GM20000 (cell line): ENCODE measurements at regions not wholly inside any gene's neighbourhood (a gene's known extent, or its start where the extent isn't known, plus 50 kb on each side); places are given as distances from the start of the nearest gene placed in this dataset.
"Not testable (repeated sequence)": the region's sequence is repeated elsewhere in the genome, so short reads cannot be mapped to it uniquely, and the experiment has no call there.

Source experiments
- DNase-seq: peaks from one replicate; pipeline ENCODE4 v3.0.0; 2012; ENCODE audit warnings: low spot score
- CTCF ChIP-seq: IDR thresholded peaks from 2 replicates; pipeline ENCODE4 v1.5.1; 2012; ENCODE audit warnings: mild to moderate bottlenecking, control low read depth; ENCODE audit errors: extremely low read depth, missing control alignments

DNA sequence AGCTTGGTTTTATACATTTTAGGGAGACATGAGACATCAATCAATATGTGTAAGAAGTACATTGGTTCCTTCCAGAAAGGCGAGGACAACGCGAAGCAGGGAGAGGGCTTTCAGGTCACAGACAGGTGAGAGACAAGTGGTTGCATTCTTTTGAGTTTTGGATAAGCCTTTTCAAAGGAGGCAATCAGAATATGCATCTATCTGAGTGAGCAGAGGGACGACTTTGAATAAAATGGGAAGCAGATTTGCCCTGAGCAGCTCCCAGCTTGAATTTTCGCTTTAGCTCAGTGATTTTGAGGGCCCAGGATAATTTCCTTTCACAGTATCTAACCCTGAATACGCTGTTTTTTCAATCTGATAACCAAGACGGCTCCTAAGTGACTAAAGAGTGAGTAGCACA lies 82.5 kb upstream of the MYO3A start:
- DNase-seq, result no peak
- no peak for TF ChIP-seq CTCF

DNA sequence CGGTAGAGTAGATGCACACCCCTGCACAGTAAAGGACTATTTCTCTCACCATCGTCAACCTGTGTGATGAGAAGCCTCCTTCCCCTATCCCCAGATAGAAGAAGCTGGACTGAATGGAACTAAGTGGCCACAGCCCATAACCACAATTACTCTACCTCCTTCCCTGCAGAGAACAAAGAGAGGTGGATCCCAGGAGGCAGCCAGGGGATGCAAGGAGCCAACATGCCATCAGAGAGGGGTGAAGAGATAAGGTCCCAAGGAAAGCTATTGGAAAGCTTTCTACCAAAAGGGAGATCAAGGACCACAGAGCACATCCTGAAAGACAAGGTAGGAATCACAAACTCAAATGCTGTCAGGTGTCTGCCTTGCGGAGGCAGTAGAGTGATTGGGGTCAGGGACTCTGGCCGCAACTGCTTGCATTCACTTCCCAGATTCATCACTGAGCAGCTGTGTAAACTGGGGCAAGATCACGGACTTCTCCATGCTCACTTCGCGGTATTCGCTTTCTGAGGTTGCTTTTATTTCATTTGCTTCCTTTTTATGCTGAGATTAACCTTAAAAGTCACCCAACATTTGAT lies 81.6 kb upstream of the MYO3A start:
- no peak for DNase-seq
- TF ChIP-seq CTCF, result no peak

DNA sequence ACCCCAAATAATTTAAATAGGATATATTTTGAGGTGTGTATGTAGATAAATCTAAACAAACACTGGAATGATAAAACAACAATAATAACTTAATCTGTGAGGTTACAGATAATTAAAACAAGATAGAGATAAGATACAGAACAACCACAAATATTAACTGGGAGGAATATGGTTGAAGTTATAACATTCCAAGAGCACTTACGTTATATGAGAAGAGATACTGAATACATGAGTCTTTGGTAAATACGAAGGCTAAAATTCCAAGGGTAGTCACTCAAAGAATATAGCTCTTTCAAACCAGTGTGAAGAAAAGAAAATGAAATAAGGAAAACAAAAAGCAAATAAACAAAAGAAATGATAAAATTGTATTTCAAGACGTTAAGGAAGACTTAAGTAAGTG lies 76.0 kb upstream of the MYO3A start:
- DNase-seq, result no peak
- no peak for TF ChIP-seq CTCF

DNA sequence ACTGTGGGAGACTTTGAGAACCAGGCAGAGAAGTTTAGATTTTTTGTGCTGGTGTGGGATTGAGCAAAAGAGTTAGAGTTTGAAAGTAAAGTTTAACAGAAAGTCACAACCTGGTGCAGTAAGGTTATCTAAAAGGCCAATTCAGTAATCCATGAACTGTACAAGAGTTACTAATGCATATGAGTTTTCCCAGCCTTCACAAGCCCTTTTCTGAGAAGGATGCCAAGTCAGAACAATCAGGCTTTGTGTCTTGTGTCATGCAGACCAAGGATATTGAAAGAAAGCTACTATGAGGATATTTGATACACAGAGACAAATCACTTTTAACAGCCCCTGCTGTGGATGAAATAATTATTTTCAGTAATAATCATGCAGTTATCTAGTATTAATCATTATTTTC lies 68.8 kb upstream of the MYO3A start:
- no peak for TF ChIP-seq CTCF
- no peak for DNase-seq

DNA sequence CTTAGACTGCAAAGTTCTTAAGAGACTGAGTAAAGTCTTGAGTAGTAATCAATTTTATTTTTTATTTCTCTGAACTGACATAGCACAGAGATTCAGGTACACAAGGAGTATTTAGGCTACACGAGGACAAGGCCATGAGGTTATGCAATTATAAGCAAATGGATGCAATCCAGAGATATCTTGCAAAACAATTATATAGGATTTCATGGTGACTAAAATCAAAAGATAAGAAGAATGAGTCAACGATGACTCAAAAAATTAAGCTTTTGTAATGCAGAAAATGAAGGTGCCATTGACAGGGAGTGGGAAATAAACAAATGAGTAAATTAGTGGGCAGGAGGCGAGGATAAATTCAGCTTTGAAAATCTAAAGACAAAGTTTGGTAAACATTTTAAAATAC lies 66.7 kb upstream of the MYO3A start:
- no peak for TF ChIP-seq CTCF
- DNase-seq, result no peak

- no peak for TF ChIP-seq CTCF
- no peak for DNase-seq
These were observed 64.9 kb upstream of the MYO3A start for GRCh38 chr10:25869067-25869591.

- no peak for TF ChIP-seq CTCF
- no peak for DNase-seq
These were observed 64.4 kb upstream of the MYO3A start for GRCh38 chr10:25869609-25870008.

GRCh38 chr10:25874402-25874801 lies 59.6 kb upstream of the MYO3A start:
- DNase-seq, result not testable (repeated sequence)
